Muscle layer of colon (tissue), 2 donors: ENCODE measurements at regions not wholly inside any gene's neighbourhood (a gene's known extent, or its start where the extent isn't known, plus 50 kb on each side); places are given as distances from the start of the nearest gene placed in this dataset.

ENCODE experiments used
- H3K27ac ChIP-seq: one replicate; pipeline ENCODE4 v1.7.0; 2013; ENCODE audit warnings: low read depth, mild to moderate bottlenecking, low read length, moderate library complexity
- H3K27me3 ChIP-seq, 2 donors: one replicate each; pipeline ENCODE4 v1.7.0; 2013; ENCODE audit warnings: low read length in 2 of 2, mild to moderate bottlenecking in 2 of 2; ENCODE audit not compliant: insufficient read depth in 2 of 2, control insufficient read depth in 1 of 2
- H3K36me3 ChIP-seq: one replicate; pipeline ENCODE4 v1.7.0; 2013; ENCODE audit warnings: mild to moderate bottlenecking, low read length; ENCODE audit not compliant: insufficient read depth
- H3K4me1 ChIP-seq: one replicate; pipeline ENCODE4 v1.7.0; 2013; ENCODE audit warnings: mild to moderate bottlenecking, low read length; ENCODE audit not compliant: insufficient read depth
- H3K4me3 ChIP-seq, 2 donors: one replicate each; pipeline ENCODE4 v1.7.0; 2013; ENCODE audit warnings: low read length in 2 of 2, low read depth in 1 of 2, mild to moderate bottlenecking in 1 of 2, moderate library complexity in 1 of 2
- H3K9ac ChIP-seq: one replicate; pipeline ENCODE4 v1.7.0; 2013; ENCODE audit warnings: low read length
- H3K9me3 ChIP-seq: one replicate; pipeline ENCODE4 v1.7.0; 2013; ENCODE audit warnings: mild to moderate bottlenecking, low read length
- donor health status: abdominal sarcoma.
- donor health status: Adenocarcinoma of cecum.

DNA sequence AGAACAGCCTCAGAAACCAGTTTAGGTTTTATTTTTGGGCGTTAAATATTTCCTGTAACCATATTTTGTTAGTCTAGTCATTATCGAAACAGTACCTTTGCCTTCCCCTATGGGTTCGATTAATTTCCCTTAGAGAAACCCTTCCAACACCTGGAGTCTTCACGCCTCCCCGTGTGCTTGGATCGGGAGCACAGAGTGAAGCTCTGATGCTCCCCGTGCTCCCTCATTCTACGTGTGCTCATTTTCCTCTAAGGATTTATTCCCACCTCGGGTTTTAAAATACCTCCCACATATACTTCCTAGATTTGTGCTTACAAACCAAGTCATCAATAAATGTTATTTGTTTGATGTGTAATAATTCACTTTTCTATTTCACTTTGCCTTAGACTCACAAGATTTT lies 142.4 kb downstream of the TTLL2 start:
- Histone ChIP-seq H3K27ac (no peak overlapping the region), H3K4me3 (no peak overlapping the region), H3K36me3 (no peaks in the 10 kb centered on the region), H3K9ac (no peak overlapping the region), H3K4me1 (no peaks in the 10 kb centered on the region), H3K27me3 (no peaks in the 10 kb centered on the region), H3K9me3 (no peaks in the 10 kb centered on the region)

- Histone ChIP-seq H3K4me1 (no peaks in the 10 kb centered on the region), H3K27me3 (no peaks in the 10 kb centered on the region), H3K27ac (no peak overlapping the region), H3K9ac (no peak overlapping the region), H3K36me3 (no peaks in the 10 kb centered on the region), H3K9me3 (no peaks in the 10 kb centered on the region), H3K4me3 (no peak overlapping the region)
Observed at GRCh38 chr6:167467793-167468431, 143.0 kb downstream of the TTLL2 start.

DNA sequence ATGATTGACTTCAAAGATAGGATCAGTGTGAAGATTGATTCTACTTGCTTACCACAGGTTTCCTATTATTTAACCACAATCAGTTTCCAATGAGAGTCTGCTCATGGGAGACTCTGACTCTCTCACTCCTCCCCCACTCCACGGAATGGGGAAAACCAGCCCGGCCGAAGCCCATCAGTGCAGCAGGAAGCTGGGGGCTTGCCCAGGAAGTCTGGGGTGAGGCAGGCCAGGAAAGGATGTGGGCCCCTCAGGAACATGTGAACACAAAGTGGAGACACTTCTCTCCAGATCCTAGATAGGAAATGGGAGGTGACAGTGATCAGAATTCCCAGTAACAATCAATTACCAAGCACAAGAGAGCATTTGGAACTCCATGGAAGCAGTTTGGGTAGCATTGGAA lies 144.2 kb downstream of the TTLL2 start:
- Histone ChIP-seq H3K4me1 (no peaks in the 10 kb centered on the region), H3K27me3 (no peaks in the 10 kb centered on the region), H3K9ac (no peak overlapping the region), H3K36me3 (no peaks in the 10 kb centered on the region), H3K27ac (no peak overlapping the region), H3K9me3 (no peaks in the 10 kb centered on the region), H3K4me3 (no peak overlapping the region)

GRCh38 chr6:167469672-167470071 lies 144.8 kb downstream of the TTLL2 start:
- Histone ChIP-seq H3K9ac (no peak overlapping the region), H3K4me1 (no peaks in the 10 kb centered on the region), H3K9me3 (no peaks in the 10 kb centered on the region), H3K27ac (no peak overlapping the region), H3K36me3 (no peaks in the 10 kb centered on the region), H3K27me3 (no peaks in the 10 kb centered on the region), H3K4me3 (no peak overlapping the region)

DNA sequence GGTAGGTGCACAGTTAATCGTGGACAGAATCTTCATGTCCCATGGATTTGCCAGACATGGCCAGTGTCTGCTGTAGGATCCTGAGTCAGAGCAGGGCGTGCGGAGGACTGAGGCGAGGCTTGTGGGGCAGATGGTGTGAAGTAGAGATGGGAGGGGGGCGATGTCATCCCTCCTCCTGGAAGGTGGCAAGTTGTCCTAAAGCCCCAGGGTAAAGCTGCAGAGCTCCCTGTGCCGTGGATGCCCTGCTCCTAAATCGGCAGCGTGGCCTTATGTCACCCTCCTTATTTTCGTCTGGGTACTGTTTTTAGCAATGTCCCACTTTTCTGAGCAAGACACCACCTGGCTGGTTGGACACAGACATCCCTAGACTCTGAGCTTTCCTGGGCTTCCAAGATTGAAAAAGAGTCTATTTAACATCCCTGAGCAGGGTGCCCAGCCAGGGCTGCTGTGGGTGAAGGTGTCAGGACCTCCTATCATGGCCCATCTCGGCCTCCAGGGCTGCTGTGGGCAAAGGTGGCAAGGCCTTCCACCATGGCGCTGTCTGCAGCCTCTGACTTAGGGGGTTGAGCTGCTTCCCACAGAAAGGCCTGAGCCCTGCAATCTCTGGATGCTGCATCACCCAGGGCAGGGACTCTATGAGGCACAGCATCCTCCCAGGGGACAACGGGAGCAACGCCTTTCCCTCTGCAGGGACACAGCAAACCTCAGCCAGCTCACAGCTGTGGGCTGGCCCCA lies 145.4 kb downstream of the TTLL2 start:
- Histone ChIP-seq H3K9ac (no peak overlapping the region), H3K27ac (no peak overlapping the region), H3K4me1 (no peaks in the 10 kb centered on the region)

GRCh38 chr6:167470836-167471547 lies 146.1 kb downstream of the TTLL2 start:
- no peak overlapping the region for H3K4me3 ChIP-seq
- H3K4me1 ChIP-seq: no peaks in the 10 kb centered on the region
- H3K27me3 ChIP-seq: no peaks in the 10 kb centered on the region
- H3K9me3 ChIP-seq: no peaks in the 10 kb centered on the region
- H3K27ac ChIP-seq: no peak overlapping the region
- no peak overlapping the region for H3K9ac ChIP-seq
- H3K36me3 ChIP-seq: no peaks in the 10 kb centered on the region

More for the DNA sequence above, 145.4 kb downstream of the TTLL2 start:
- H3K27me3 ChIP-seq: no peaks in the 10 kb centered on the region
- H3K4me3 ChIP-seq: no peak overlapping the region
- no peaks in the 10 kb centered on the region for H3K9me3 ChIP-seq
- no peaks in the 10 kb centered on the region for H3K36me3 ChIP-seq

GRCh38 chr6:167471548-167471930 lies 146.7 kb downstream of the TTLL2 start:
- Histone ChIP-seq H3K9me3 (no peaks in the 10 kb centered on the region), H3K9ac (no peak overlapping the region), H3K4me1 (no peaks in the 10 kb centered on the region), H3K27ac (no peak overlapping the region), H3K36me3 (no peaks in the 10 kb centered on the region), H3K27me3 (no peaks in the 10 kb centered on the region), H3K4me3 (no peak overlapping the region)

DNA sequence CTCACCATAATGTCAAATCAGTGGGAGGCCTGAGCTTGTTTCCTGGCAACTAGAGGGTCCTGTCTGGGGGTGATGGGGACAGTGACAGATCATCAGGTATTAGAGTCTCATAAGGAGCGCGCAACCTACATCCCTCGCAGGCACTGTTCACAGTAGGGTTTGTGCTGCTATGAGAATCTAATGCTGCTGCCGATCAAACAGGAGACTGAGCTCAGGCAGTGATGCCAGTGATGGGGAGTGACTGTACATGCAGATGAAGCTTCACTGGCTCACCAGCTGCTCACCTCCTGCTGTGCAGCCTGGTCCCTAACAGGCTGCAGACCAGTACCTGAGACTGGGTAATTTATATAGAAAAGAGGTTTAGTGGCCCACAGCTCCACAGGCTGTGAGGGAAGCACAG lies 147.3 kb downstream of the TTLL2 start:
- no peak overlapping the region for H3K4me3 ChIP-seq
- no peak overlapping the region for H3K9ac ChIP-seq
- no peaks in the 10 kb centered on the region for H3K9me3 ChIP-seq
- H3K4me1 ChIP-seq: no peaks in the 10 kb centered on the region
- H3K27ac ChIP-seq: no peak overlapping the region
- H3K27me3 ChIP-seq: no peaks in the 10 kb centered on the region
- no peaks in the 10 kb centered on the region for H3K36me3 ChIP-seq

GRCh38 chr6:167472880-167473279 lies 148.0 kb downstream of the TTLL2 start:
- no peaks in the 10 kb centered on the region for H3K9me3 ChIP-seq
- no peaks in the 10 kb centered on the region for H3K36me3 ChIP-seq
- no peak overlapping the region for H3K27ac ChIP-seq
- H3K4me1 ChIP-seq: no peaks in the 10 kb centered on the region
- no peaks in the 10 kb centered on the region for H3K27me3 ChIP-seq
- no peak overlapping the region for H3K4me3 ChIP-seq
- H3K9ac ChIP-seq: no peak overlapping the region

DNA sequence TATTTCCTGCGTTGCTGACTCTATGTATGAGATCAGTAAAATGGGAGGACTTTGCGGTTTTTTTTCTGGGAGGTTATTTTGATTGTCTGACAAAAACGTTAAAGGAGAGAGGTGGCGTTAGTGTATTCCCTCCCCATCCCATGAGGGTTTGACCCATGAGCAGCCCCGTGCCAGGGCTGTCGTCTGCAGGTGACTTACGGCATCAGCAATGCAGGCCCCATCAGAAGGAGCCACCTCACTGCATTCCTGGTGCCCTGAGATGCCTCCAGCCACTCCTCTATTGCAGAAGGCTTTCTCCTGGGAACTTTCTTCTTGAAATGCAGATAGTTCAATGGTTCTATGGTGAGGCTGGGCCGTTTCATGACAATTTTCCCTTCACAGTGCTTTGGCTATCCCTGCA lies 149.3 kb downstream of the TTLL2 start:
- H3K4me1 ChIP-seq: no peaks in the 10 kb centered on the region
- H3K4me3 ChIP-seq: no peak overlapping the region
- H3K36me3 ChIP-seq: no peaks in the 10 kb centered on the region
- no peak overlapping the region for H3K9ac ChIP-seq
- H3K9me3 ChIP-seq: no peaks in the 10 kb centered on the region
- no peaks in the 10 kb centered on the region for H3K27me3 ChIP-seq
- no peak overlapping the region for H3K27ac ChIP-seq

GRCh38 chr6:167474725-167475124 lies 149.8 kb downstream of the TTLL2 start:
- Histone ChIP-seq H3K27me3 (no peaks in the 10 kb centered on the region), H3K9me3 (no peaks in the 10 kb centered on the region), H3K36me3 (no peaks in the 10 kb centered on the region), H3K9ac (no peak overlapping the region), H3K4me1 (peaks cover 5% of the 10 kb centered on the region), H3K27ac (no peak overlapping the region), H3K4me3 (no peak overlapping the region)
